Esophagus muscularis mucosa (tissue), 4 donors: ENCODE measurements at regions not wholly inside any gene's neighbourhood (a gene's known extent, or its start where the extent isn't known, plus 50 kb on each side); places are given as distances from the start of the nearest gene placed in this dataset.

Source experiments
- DNase-seq: peaks from one replicate; pipeline ENCODE4 v3.0.0-alpha.2; 2017; ENCODE audit errors: extremely low spot score
- H3K27ac ChIP-seq, 4 donors: fragments of 200-600 bp; sonication (generic); replicated peaks in 1 of 4; 1 replicate in 3 of 4; 2 replicates in 1 of 4; pipeline ENCODE4 v1.5.1; 2016 to 2019; ENCODE audit warnings: mild to moderate bottlenecking in 1 of 4
- H3K27me3 ChIP-seq, 4 donors: fragments of 200-600 bp; sonication (generic); one replicate each; pipeline versions ENCODE4 v1.5.1 to v1.6.0; 2016 to 2019
- H3K36me3 ChIP-seq, 4 donors: fragments of 200-600 bp; sonication (generic); one replicate each; pipeline ENCODE4 v1.5.1; 2016 to 2019
- H3K4me1 ChIP-seq, 4 donors: fragments of 200-600 bp; sonication (generic); one replicate each; pipeline ENCODE4 v1.5.1; 2016 to 2019
- H3K4me3 ChIP-seq, 4 donors: fragments of 200-600 bp; sonication (generic); 1 replicate in 2 of 4; 2 replicates in 2 of 4; pipeline ENCODE4 v1.5.1; 2016 to 2019; ENCODE audit warnings: mild to moderate bottlenecking in 4 of 4, moderate library complexity in 1 of 4
- H3K9me3 ChIP-seq, 4 donors: fragments of 200-600 bp; sonication (generic); 1 replicate in 3 of 4; 2 replicates in 1 of 4; pipeline ENCODE4 v1.5.1; 2016 to 2019
- CTCF ChIP-seq, 3 experiments: fragments of 200-600 bp in 2 of 3; fragments of 450-650 bp in 1 of 3; sonication (generic) in 2 of 3; IDR thresholded peaks; one replicate each; pipeline ENCODE4 v1.5.1; 2017 to 2019; ENCODE audit warnings: antibody characterized with exemption in 3 of 3, mild to moderate bottlenecking in 2 of 3, moderate library complexity in 1 of 3
- EP300 ChIP-seq: sonication (generic); formaldehyde crosslinking; IDR thresholded peaks from one replicate; pipeline ENCODE4 v1.6.1; 2017; ENCODE audit warnings: antibody characterized with exemption
- POLR2A ChIP-seq: fragments of 450-650 bp; IDR thresholded peaks from one replicate; pipeline ENCODE4 v1.6.1; 2017; ENCODE audit warnings: antibody characterized with exemption, moderate library complexity, mild to moderate bottlenecking, low read depth
- POLR2AphosphoS5 ChIP-seq, 2 donors: sonication (generic); formaldehyde crosslinking; IDR thresholded peaks; one replicate each; pipeline ENCODE4 v1.6.1; 2017; ENCODE audit warnings: antibody characterized with exemption in 2 of 2
- WGBS: methylation state at CpG from one replicate; pipeline ENCODE4 v1.1.5; 2018; 5-methylcytosine and 5-hydroxymethylcytosine counted together
- intact Hi-C: fragments of 100-400 bp; cut with DNase I; formaldehyde crosslinking; loops from one replicate; pipeline ENCODE4 v1.15.1; 2023

DNA sequence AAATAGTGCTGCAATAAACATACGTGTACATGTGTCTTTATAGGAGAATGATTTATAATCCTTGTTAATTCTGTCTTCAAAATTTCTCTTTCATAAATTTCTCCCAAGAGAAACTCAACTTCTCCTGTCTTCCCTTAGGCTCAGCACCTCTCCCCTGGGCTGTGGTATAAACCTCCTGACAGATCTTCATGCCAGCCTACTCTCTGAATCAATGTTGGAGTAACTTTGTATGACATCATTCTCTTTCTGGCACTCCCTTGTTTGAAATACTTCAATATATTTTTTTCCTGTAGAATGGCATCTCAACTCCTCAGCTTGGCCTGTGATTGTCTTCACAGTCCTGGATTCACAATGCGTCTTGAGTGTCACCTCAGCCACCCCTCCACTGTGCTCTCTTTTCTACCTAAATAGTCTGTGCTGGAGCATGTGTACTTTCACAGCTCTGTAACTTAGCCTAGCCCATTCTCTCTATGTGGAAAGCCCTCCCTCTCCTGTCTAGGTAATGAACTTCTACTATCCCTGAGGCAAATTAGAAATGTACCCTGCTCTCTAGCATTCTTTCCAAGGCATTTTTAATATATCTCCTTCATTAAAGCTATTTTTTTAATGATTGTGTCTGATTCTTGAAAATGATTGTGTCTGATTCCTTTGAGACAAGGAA, 649.9 kb upstream of the FANCL start:
- 89% methylated on average over 2 of the region's 2 CpGs for WGBS
- no peaks in the 10 kb centered on the region for H3K27me3 ChIP-seq

GRCh38 chr2:58886009-58886408, 644.9 kb upstream of the FANCL start:
- Histone ChIP-seq H3K4me3 (no peak overlapping the region), H3K27me3 (no peaks in the 10 kb centered on the region), H3K36me3 (no peaks in the 10 kb centered on the region), H3K27ac (no peak overlapping the region), H3K4me1 (no peaks in the 10 kb centered on the region), H3K9me3 (no peaks in the 10 kb centered on the region)
- TF ChIP-seq CTCF (IDR thresholded peaks at IDR 0.05) (no peak), EP300 (no peak), POLR2A (no peak), POLR2AphosphoS5 (IDR thresholded peaks at IDR 0.05) (no peak)
- DNase-seq = no peak
- intact Hi-C loops = no loop called here
- 95% methylated on average over 1 of the region's 1 CpG for whole genome bisulfite sequencing

More for the DNA sequence above, 649.9 kb upstream of the FANCL start:
- no peak overlapping the region for H3K27ac ChIP-seq
- no peaks in the 10 kb centered on the region for H3K4me1 ChIP-seq
- H3K36me3 ChIP-seq = no peaks in the 10 kb centered on the region
- no peaks in the 10 kb centered on the region for H3K9me3 ChIP-seq
- no peak for TF ChIP-seq POLR2AphosphoS5 (IDR thresholded peaks at IDR 0.05)
- intact Hi-C loops = no loop called here
- DNase-seq = no peak
- H3K4me3 ChIP-seq = no peak overlapping the region

- intact Hi-C loops = no loop called here
Observed at GRCh38 chr2:58879834-58880233, 638.7 kb upstream of the FANCL start.

DNA sequence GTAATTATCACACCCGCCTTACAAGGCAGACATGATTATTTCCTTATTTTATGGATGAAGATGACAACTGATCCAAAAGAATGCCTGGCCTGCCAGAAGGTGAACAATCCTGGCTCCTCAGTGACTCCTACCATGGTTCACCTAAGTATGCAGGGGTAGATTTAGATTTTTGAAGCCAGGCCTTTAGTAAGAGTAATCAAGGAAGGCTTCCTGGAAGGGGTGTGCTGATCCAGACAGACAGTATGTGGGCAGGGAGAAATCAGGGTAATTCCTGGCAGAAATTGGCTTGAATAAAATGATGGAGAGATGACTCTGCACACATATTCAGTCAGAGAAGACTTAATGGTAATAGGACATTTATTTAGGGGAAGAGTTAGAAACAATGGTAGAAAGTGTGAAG, 637.7 kb upstream of the FANCL start:
- TF ChIP-seq EP300 (no peak), POLR2AphosphoS5 (IDR thresholded peaks at IDR 0.05) (no peak), POLR2A (no peak), CTCF (IDR thresholded peaks at IDR 0.05) (no peak)
- no peak for DNase-seq
- intact Hi-C loops = no loop called here
- Histone ChIP-seq H3K36me3 (no peaks in the 10 kb centered on the region), H3K27ac (no peak overlapping the region), H3K9me3 (no peaks in the 10 kb centered on the region), H3K27me3 (no peaks in the 10 kb centered on the region), H3K4me1 (no peaks in the 10 kb centered on the region), H3K4me3 (no peak overlapping the region)
- 84% methylated on average over 1 of the region's 1 CpG for WGBS

More at GRCh38 chr2:58879834-58880233, 638.7 kb upstream of the FANCL start:
- Histone ChIP-seq H3K4me1 (no peaks in the 10 kb centered on the region), H3K27ac (no peak overlapping the region), H3K9me3 (no peaks in the 10 kb centered on the region), H3K36me3 (no peaks in the 10 kb centered on the region), H3K4me3 (no peak overlapping the region), H3K27me3 (no peaks in the 10 kb centered on the region)
- TF ChIP-seq POLR2A (no peak), EP300 (no peak), POLR2AphosphoS5 (IDR thresholded peaks at IDR 0.05) (no peak), CTCF (IDR thresholded peaks at IDR 0.05) (no peak)
- 86% methylated on average over 4 of the region's 4 CpGs for WGBS
- no peak for DNase-seq

DNA sequence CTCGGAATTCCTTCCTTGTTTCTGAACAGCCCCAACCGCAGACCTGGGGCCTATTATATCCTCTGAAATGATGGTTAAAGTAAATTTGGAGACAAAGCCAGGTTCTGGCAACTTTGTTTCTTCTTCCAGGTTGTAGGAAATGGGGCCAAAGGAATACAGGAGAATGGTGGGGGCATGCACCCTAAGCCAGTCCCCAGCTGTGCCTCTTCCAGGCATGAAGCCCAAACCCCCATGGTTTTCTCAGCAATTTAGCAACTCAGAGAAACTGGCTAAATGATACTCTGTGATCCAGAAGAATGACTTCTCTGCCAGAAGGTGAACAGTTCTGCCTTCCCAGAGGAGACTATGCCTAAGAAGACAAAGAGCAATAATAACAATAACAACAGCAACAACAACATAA, 635.0 kb upstream of the FANCL start:
- Histone ChIP-seq H3K27me3 (no peaks in the 10 kb centered on the region), H3K27ac (no peak overlapping the region), H3K4me3 (no peak overlapping the region), H3K36me3 (no peaks in the 10 kb centered on the region), H3K4me1 (no peaks in the 10 kb centered on the region), H3K9me3 (no peaks in the 10 kb centered on the region)
- no peak for DNase-seq
- WGBS = no CpG with 5 or more reads among the region's 2 CpGs
- intact Hi-C loops = no loop called here
- TF ChIP-seq CTCF (IDR thresholded peaks at IDR 0.05) (no peak), POLR2A (no peak), EP300 (no peak), POLR2AphosphoS5 (IDR thresholded peaks at IDR 0.05) (no peak)
